Activated T-cell treated with anti-CD3 and anti-CD28 coated beads for 24 hours (primary cell): ENCODE measurements at regions not wholly inside any gene's neighbourhood (a gene's known extent, or its start where the extent isn't known, plus 50 kb on each side); places are given as distances from the start of the nearest gene placed in this dataset.

Experiments used
- DNase-seq: peaks from one replicate; pipeline ENCODE4 v3.0.0-alpha.2; 2020; ENCODE audit warnings: low read depth

GRCh38 chr13:44098559-44098958 lies 218.9 kb downstream of the LACC1 start:
- DNase-seq: no peak

DNA sequence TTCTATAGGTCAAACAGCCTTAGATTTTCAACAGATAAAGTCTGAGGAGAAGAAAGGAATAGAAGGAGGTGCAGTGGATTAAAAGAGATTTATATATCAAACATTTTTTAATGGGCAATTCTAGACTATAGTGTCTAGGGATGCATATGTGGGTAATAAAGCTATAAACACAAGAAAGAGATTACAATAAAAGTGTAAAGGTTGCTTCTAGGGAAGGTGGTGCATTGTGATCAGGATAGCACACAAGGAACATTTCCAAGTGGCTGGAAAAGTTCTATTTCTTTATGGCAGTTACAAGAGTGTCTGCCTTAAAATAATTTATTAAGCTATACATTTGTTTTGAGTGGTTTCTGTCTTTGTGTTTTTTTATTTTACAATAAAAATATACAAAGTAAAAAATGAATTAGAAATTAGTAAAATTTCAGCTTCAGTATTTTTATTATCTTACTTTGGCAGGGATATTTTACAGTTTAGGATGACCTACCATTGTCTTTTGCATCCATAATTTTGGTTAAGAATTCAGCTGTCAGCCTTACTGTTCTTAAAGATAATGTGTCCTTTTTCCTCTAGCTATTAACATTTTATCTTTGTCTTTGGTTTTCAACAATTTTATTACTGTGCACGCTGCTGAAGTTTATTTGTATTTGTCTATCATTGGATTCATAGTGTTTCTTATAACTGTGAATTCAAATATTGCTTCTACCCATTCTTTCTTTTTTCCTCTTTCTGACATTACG lies 221.8 kb downstream of the LACC1 start:
- no peak for DNase-seq

DNA sequence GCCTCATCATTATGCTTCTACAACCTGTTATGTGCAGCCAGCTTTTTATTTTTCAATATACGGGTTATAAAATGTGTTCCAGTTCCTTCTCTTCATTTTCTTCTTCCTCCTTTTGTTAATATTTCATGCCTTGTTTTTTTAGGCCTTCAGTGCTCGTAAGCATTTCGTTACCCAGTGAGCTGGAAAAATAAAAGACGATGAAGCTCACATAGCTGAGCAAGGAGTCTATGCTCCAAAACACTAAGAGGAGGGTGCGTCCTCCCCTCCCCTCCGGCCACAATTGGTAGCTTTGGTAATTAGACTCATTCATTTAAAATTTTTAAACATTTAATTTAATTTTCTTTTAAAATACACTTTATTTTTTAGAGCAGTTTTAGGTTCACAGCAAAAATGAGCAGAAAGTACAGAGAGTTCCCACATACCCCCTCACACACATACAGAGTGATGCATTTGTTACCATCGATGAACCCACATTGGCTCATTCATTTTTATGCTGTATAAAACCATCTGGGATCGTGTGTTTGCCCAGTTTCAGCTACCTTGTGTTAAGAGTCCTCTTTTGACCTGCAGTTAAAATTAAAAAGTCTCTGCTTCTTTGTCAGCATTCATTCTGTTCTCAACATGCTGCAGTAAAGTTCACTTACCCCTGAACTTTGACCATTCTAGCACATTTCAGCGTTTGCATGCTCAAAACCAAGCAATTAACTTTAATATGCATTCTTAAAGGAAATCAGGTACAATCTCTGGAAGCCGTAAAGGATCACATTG lies 223.9 kb downstream of the LACC1 start:
- no peak for DNase-seq

DNA sequence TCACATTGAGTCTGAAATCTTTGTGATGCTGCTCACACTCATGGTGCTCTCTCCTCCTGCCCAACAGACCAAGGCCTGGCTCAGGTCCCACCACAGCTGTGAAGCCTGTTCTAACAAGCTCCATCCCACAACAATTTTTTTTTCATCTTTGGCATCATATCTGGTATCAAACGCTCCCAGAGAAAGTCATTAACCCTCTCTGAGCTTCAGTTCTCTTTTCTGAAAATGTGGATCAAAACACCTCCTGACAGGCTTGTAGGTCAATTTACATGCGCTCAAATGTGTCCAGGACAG lies 224.4 kb downstream of the LACC1 start:
- no peak for DNase-seq

DNA sequence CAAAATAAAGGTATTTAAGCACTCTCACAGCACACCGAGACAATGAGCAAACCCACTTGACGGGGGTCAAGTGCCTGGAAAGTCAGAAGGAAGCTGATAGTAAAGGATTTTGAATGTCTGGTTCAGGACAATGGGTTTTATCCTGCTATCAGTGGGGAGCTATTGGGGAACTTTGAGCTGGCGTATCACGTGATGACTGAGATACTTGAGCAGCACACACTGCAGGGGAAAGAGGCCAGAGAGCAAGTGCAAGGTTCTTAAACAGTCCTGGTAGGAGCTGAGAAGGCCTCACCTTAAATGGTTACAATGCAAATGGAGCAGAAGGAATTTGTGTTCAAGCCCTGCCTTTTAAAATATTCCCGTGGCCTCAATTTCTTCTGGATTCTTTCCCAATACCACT lies 225.3 kb downstream of the LACC1 start:
- no peak for DNase-seq

- no peak for DNase-seq
Observed at GRCh38 chr13:44106266-44107152, 226.8 kb downstream of the LACC1 start.

DNA sequence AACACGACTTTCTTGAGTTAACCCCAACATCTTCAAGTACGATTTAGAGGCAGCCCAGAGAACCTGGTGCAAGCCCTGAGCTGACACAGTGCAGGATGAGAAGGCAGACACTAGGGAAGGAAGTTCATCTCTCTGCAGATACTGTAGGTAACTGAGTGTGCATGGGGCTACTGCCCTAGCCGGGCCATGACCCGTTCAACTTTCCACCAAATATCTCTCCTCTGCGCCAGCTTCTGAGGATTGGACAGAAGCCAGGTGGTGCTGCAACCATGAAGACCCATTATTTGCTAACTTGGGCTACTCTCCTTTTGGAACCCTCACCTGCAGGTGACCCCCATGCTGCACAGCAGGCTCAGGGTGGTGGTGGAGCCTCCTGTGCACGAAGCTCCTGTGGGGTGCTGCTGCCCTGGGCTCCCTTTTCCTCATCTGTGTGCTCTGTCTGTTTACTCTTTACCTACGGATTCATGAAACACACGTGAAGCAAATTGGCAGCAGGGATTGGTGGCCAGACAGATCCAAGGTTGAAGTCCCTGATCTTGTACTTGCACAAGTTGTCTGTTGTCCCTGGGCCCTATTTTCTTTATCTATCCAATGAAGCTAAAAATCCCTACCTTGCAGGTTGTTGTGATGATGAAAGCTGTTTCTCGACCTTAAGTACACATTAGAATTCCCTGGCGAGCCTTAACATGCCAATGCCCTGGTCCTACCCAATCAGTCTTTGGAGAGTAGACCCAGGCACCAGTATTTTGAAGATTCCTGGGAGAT lies 227.8 kb downstream of the LACC1 start:
- no peak for DNase-seq

DNA sequence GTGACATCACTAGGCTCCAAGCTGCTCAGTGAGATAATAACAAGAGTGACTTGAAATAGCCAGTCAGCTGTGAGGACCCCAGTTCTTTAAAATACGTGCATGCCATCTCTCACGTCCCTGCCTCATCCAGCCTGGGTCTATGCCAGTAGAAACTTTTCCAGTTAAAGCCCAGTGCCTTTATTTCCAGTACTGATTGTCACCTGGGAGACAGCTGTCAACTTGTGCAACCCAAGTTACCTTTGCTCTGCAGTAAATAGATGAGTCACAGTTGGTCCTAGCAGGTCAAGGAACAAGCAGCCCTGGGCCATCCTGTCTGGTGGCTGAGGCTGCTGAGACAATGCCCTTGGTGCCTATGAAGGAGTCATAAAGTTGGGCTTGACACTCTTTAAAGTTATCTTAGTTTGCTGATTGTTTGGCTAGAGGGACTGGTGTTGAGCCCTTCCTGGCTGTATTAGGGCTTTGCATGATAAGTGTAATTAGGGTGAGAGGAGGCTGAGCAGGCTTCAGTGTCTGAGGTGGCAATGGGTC lies 228.7 kb downstream of the LACC1 start:
- DNase-seq: no peak

DNA sequence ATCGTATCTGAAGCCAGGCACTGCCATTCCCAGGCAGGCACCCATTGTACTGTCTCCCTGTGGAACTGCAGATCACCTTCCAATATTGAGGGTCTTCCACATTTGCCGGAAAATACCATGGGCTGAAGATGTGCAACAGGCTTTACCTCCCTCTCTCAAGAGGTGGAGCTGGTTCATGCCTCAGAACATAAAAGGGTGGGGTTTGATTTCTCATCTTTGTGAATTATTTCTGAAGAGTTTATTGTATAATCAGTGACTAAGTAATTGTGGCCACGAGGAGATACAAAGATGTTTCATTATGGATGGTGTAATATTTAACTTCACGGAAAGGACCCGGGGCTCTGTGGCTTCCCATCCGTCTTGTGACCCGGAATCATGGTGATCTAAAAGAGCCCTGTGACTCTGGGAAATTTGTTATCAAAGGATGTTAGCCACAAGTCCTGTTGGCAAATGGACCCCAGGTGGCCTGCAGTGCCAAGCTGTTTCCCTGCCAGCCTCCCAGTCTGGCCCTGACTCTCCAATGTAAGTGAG lies 230.5 kb downstream of the LACC1 start:
- DNase-seq: no peak

GRCh38 chr13:44111701-44112100 lies 232.0 kb downstream of the LACC1 start:
- no peak for DNase-seq

DNA sequence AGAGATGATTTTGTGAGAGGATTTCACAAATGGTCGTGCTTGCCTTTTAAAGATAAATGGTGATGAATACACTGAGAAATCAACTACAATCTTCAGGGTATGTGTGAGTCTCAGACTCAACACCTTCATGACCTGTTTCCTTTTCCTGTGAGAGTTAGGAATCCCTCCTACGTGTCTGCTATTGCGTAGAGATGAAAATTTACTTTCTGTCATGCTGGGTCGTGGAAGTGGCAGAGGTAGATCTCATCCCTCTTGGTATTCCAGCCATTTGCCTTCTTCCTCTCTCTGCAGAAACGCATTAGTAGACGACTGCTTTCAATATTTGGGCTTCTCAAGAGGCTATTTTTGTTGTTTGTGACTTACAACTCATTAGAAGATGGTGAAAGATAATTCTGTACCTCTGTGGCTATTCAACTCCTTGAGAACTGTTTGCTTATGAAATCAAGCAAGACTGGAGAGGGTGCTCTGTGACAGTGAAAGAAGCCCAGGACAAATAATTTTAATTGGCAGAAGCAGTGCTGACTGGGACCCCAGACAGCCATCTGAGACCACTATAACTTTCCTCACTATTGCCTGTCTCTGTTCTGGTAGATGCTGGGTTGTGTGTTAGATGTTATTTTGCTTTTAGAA lies 233.1 kb downstream of the LACC1 start:
- no peak for DNase-seq

- no peak for DNase-seq
Observed at GRCh38 chr13:44116562-44117332, 237.0 kb downstream of the LACC1 start.

GRCh38 chr13:44117351-44117750 lies 237.6 kb downstream of the LACC1 start:
- no peak for DNase-seq

GRCh38 chr13:44117816-44118215 lies 238.1 kb downstream of the LACC1 start:
- DNase-seq: no peak

GRCh38 chr13:44118881-44119280 lies 239.2 kb downstream of the LACC1 start:
- no peak for DNase-seq

DNA sequence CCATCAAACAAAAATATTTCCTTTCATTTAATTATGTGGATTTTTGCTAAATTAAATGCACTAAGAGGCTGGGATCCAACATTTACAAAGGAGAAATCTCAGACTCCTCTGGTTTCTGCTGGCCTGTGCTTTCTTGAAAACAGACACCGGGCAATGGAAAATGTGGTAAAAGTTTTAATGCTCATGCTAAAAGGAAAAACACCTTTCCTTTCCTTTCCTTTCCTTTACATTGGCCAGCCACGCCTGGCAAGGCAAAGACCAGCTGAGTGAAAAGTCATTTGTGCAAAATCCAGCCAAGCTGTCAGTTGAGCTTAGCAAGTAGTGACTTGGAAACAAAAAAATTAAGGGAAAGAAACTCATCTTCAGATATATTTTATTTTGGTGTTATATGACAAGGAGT lies 240.3 kb downstream of the LACC1 start:
- no peak for DNase-seq

DNA sequence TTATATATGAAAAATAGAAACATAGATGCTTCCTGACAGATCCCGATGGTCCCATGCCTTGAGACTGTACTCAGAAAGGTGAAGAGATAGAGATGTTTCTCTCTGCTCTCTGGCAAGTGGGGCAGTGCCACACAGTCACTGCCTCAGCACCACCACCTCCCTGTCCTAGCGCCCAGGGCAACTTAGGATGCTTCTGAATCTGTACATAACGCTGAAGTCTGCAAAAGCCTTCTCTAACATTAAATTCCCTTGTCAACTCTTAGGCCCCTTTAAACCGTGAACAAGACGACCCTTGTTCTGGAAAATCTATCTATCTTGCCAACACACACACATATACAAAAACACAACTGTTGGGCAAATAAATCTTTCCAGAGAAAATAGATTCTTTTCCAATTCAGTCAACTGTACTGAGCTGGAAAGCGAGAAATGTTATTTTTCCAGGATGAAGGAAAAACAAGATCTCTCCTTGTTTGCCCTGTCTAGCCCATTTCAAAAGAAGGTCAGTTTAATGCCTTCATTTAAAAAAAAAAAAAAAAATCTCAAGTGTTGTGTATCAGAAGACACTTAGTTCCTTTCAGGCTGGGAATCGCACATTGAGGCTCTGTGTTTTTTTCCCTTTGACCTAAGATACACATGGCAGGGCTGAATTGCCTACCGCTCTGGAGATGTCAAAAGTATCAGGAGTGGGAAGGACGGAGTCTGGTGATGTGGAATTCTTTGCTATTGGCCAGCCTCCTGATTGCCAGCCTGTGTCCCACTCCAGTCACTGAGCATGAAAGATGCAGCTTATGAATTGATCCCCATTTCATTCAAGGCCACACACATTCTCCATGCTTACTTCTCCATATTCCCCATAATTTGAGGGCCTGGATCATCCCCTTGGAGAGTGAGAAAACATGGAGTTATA lies 241.4 kb downstream of the LACC1 start:
- no peak for DNase-seq

- DNase-seq: no peak
Observed at GRCh38 chr13:44124352-44124751, 244.6 kb downstream of the LACC1 start.

DNA sequence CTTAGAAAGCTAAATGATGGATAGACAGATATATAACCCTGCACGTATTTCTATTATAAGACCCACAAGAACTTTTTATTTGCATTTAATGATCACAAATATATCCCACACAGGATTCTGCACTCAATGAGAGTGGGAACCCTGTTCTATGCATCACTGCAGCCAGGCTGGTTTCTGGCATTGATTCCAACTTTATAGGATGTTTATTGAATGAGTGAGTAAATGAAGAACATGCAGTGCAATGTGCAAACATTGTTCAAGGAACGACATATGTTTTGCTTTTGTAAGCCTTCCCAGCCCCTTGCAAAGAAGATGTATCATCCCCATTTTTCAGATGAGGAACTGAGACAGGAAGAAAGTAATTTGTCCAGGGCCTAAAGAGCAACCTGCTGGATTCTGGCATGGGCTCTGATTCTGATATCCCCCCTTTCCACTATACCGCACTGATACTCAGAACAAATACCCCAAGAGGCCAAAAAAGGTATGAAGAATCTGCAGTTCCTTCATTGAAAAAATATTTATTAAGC lies 246.3 kb downstream of the LACC1 start:
- no peak for DNase-seq
